Duodenal mucosa (tissue), 2 donors: ENCODE measurements at regions not wholly inside any gene's neighbourhood (a gene's known extent, or its start where the extent isn't known, plus 50 kb on each side); places are given as distances from the start of the nearest gene placed in this dataset.
"Not testable (repeated sequence)": the region's sequence is repeated elsewhere in the genome, so short reads cannot be mapped to it uniquely, and the experiment has no call there.

Experiments
- H3K27ac ChIP-seq: one replicate; pipeline ENCODE4 v1.7.0; 2013; ENCODE audit warnings: low read depth, low read length
- H3K27me3 ChIP-seq, 2 donors: one replicate each; pipeline ENCODE4 v1.7.0; 2013; ENCODE audit warnings: low read length in 2 of 2, control low read depth in 1 of 2; ENCODE audit not compliant: insufficient read depth in 2 of 2, control insufficient read depth in 1 of 2
- H3K36me3 ChIP-seq, 2 donors: one replicate each; pipeline ENCODE4 v1.7.0; 2013; ENCODE audit warnings: low read length in 2 of 2, control low read depth in 1 of 2; ENCODE audit not compliant: insufficient read depth in 2 of 2, control insufficient read depth in 1 of 2
- H3K4me1 ChIP-seq, 2 donors: one replicate each; pipeline ENCODE4 v1.7.0; 2013; ENCODE audit warnings: low read length in 2 of 2, control low read depth in 1 of 2; ENCODE audit not compliant: insufficient read depth in 2 of 2, control insufficient read depth in 1 of 2
- H3K4me3 ChIP-seq, 2 donors: one replicate each; pipeline ENCODE4 v1.7.0; 2013; ENCODE audit warnings: low read length in 2 of 2, low read depth in 1 of 2
- H3K9ac ChIP-seq, 2 donors: one replicate each; pipeline ENCODE4 v1.7.0; 2013; ENCODE audit warnings: low read length in 2 of 2, low read depth in 1 of 2
- H3K9me3 ChIP-seq, 2 donors: one replicate each; pipeline ENCODE4 v1.7.0; 2013; ENCODE audit warnings: low read length in 2 of 2, control low read depth in 1 of 2; ENCODE audit not compliant: control insufficient read depth in 1 of 2

GRCh38 chr14:55819610-55820304 lies 239.8 kb downstream of the KTN1 start:
- Histone ChIP-seq H3K27me3 (no peaks in the 10 kb centered on the region), H3K27ac (no peak overlapping the region), H3K9ac (no peak overlapping the region), H3K4me3 (no peak overlapping the region), H3K4me1 (no peaks in the 10 kb centered on the region), H3K9me3 (peaks cover 5 to 8% of the 10 kb centered on the region in 2 donors), H3K36me3 (no peaks in the 10 kb centered on the region)

GRCh38 chr14:55822906-55823305 lies 242.9 kb downstream of the KTN1 start:
- no peak overlapping the region for H3K4me3 ChIP-seq
- H3K27ac ChIP-seq: no peak overlapping the region
- no peaks in the 10 kb centered on the region for H3K27me3 ChIP-seq
- no peaks in the 10 kb centered on the region for H3K4me1 ChIP-seq
- H3K9me3 ChIP-seq: peaks cover 5 to 8% of the 10 kb centered on the region in 2 donors
- H3K9ac ChIP-seq: no peak overlapping the region
- no peaks in the 10 kb centered on the region for H3K36me3 ChIP-seq

- no peaks in the 10 kb centered on the region for H3K9me3 ChIP-seq
- peaks cover 10 to 21% of the 10 kb centered on the region in 2 donors for H3K4me1 ChIP-seq
- H3K27me3 ChIP-seq: no peaks in the 10 kb centered on the region
- H3K4me3 ChIP-seq: no peak overlapping the region
- no peaks in the 10 kb centered on the region for H3K36me3 ChIP-seq
- no peak overlapping the region for H3K27ac ChIP-seq
- H3K9ac ChIP-seq: no peak overlapping the region
Observed at GRCh38 chr14:55832122-55832911, 252.3 kb downstream of the KTN1 start.

GRCh38 chr14:55832974-55833373 lies 253.0 kb downstream of the KTN1 start:
- H3K36me3 ChIP-seq: no peaks in the 10 kb centered on the region
- H3K9ac ChIP-seq: no peak overlapping the region
- peaks cover 0 to 3% of the 10 kb centered on the region in 2 donors for H3K27me3 ChIP-seq
- no peak overlapping the region for H3K4me3 ChIP-seq
- no peak overlapping the region for H3K27ac ChIP-seq
- H3K9me3 ChIP-seq: no peaks in the 10 kb centered on the region
- H3K4me1 ChIP-seq: peaks cover 10 to 21% of the 10 kb centered on the region in 2 donors

GRCh38 chr14:55834390-55834789 lies 254.4 kb downstream of the KTN1 start:
- no peak overlapping the region for H3K9ac ChIP-seq
- no peak overlapping the region for H3K27ac ChIP-seq
- H3K36me3 ChIP-seq: no peaks in the 10 kb centered on the region
- no peaks in the 10 kb centered on the region for H3K9me3 ChIP-seq
- no peak overlapping the region for H3K4me3 ChIP-seq
- peaks cover 10 to 21% of the 10 kb centered on the region in 2 donors for H3K4me1 ChIP-seq
- peaks cover 0 to 3% of the 10 kb centered on the region in 2 donors for H3K27me3 ChIP-seq

GRCh38 chr14:55835985-55836384 lies 256.0 kb downstream of the KTN1 start:
- no peaks in the 10 kb centered on the region for H3K36me3 ChIP-seq
- peaks cover 0 to 3% of the 10 kb centered on the region in 2 donors for H3K27me3 ChIP-seq
- peaks cover 10 to 21% of the 10 kb centered on the region in 2 donors for H3K4me1 ChIP-seq
- no peak overlapping the region for H3K4me3 ChIP-seq
- no peak overlapping the region for H3K9ac ChIP-seq
- no peak overlapping the region for H3K27ac ChIP-seq
- no peaks in the 10 kb centered on the region for H3K9me3 ChIP-seq

GRCh38 chr14:55837467-55837866 lies 257.5 kb downstream of the KTN1 start:
- Histone ChIP-seq H3K9me3 (no peaks in the 10 kb centered on the region), H3K4me3 (no peak overlapping the region), H3K4me1 (peaks cover 10% of the 10 kb centered on the region in 2 donors), H3K9ac (no peak overlapping the region), H3K27me3 (peaks cover 0 to 3% of the 10 kb centered on the region in 2 donors), H3K27ac (no peak overlapping the region), H3K36me3 (no peaks in the 10 kb centered on the region)

- peaks cover 0 to 3% of the 10 kb centered on the region in 2 donors for H3K27me3 ChIP-seq
- H3K9ac ChIP-seq: no peak overlapping the region
- no peaks in the 10 kb centered on the region for H3K36me3 ChIP-seq
- H3K4me1 ChIP-seq: peaks cover 9 to 10% of the 10 kb centered on the region in 2 donors
- no peak overlapping the region for H3K27ac ChIP-seq
- no peaks in the 10 kb centered on the region for H3K9me3 ChIP-seq
- no peak overlapping the region for H3K4me3 ChIP-seq
Observed at GRCh38 chr14:55838529-55839052, 258.6 kb downstream of the KTN1 start.

GRCh38 chr14:55839301-55839947 lies 259.4 kb downstream of the KTN1 start:
- not testable (repeated sequence) for H3K27me3 ChIP-seq, H3K4me1 ChIP-seq, H3K9me3 ChIP-seq, H3K4me3 ChIP-seq, H3K36me3 ChIP-seq, H3K27ac ChIP-seq, H3K9ac ChIP-seq

- Histone ChIP-seq H3K9ac (no peak overlapping the region), H3K27me3 (peaks cover 0 to 3% of the 10 kb centered on the region in 2 donors), H3K4me3 (no peak overlapping the region), H3K9me3 (no peaks in the 10 kb centered on the region), H3K27ac (no peak overlapping the region), H3K36me3 (no peaks in the 10 kb centered on the region), H3K4me1 (peaks cover 8% of the 10 kb centered on the region in 2 donors)
Observed at GRCh38 chr14:55840821-55841220, 260.8 kb downstream of the KTN1 start.
